SU-DHL-6 (cell line): ENCODE measurements at regions not wholly inside any gene's neighbourhood (a gene's known extent, or its start where the extent isn't known, plus 50 kb on each side); places are given as distances from the start of the nearest gene placed in this dataset.

Experiments used
- H2AFZ ChIP-seq: fragments of 200-600 bp; sonication (generic); 2 replicates; pipeline ENCODE4 v1.6.1; 2014; ENCODE audit warnings: low read depth, mild to moderate bottlenecking, moderate library complexity, mixed read lengths, antibody characterized with exemption, low read length; ENCODE audit not compliant: severe bottlenecking
- H3F3A ChIP-seq: fragments of 200-600 bp; shearing (Covaris generic); 2 replicates; pipeline ENCODE4 v1.6.0; 2016; ENCODE audit warnings: antibody characterized with exemption, mild to moderate bottlenecking; ENCODE audit not compliant: insufficient read depth
- H3K27ac ChIP-seq: fragments of 200-600 bp; sonication (generic); 2 replicates; pipeline ENCODE4 v1.5.1; 2016; ENCODE audit warnings: low read depth, mild to moderate bottlenecking, low read length, moderate library complexity, mixed read lengths
- H3K27me3 ChIP-seq: fragments of 200-600 bp; sonication (generic), shearing (Covaris generic); 2 replicates; pipeline ENCODE4 v1.6.0; 2014; ENCODE audit warnings: mild to moderate bottlenecking, low read length
- H3K36me3 ChIP-seq: fragments of 200-600 bp; sonication (generic); 2 replicates; pipeline ENCODE4 v1.6.1; 2014; ENCODE audit warnings: mild to moderate bottlenecking, low read length, mixed read lengths
- H3K4me2 ChIP-seq: fragments of 300-600, 200-600 bp; shearing (Covaris generic), sonication (generic); 2 replicates; pipeline ENCODE4 v1.6.0; 2014; ENCODE audit warnings: low read length, low read depth, mild to moderate bottlenecking; ENCODE audit not compliant: poor library complexity, severe bottlenecking
- H3K4me3 ChIP-seq: fragments of 200-600 bp; sonication (generic); 2 replicates; pipeline ENCODE4 v1.5.1; 2014; ENCODE audit warnings: antibody characterized with exemption, low read length, mild to moderate bottlenecking, mixed read lengths; ENCODE audit not compliant: insufficient read depth, poor library complexity, severe bottlenecking
- H3K79me2 ChIP-seq: fragments of 200-600 bp; sonication (generic); 2 replicates; pipeline ENCODE4 v1.6.1; 2014; ENCODE audit warnings: mild to moderate bottlenecking, low read length, moderate library complexity; ENCODE audit not compliant: insufficient read depth
- H3K9ac ChIP-seq: fragments of 200-600 bp; sonication (generic); 2 replicates; pipeline ENCODE4 v1.7.0; 2014; ENCODE audit warnings: mild to moderate bottlenecking, low read length
- H3K9me2 ChIP-seq: fragments of 200-600 bp; sonication (generic); replicated peaks from 2 replicates; pipeline ENCODE4 v1.6.1; 2014; ENCODE audit warnings: low read length; ENCODE audit not compliant: insufficient read depth
- H3K9me3 ChIP-seq: fragments of 200-600 bp; sonication (generic); 2 replicates; pipeline ENCODE4 v1.6.1; 2014; ENCODE audit warnings: low read length, mixed read lengths; ENCODE audit not compliant: insufficient read depth
- H4K20me1 ChIP-seq: fragments of 200-600 bp; sonication (generic); 2 replicates; pipeline ENCODE4 v1.6.1; 2014; ENCODE audit warnings: low read depth, mild to moderate bottlenecking, antibody characterized with exemption, low read length, moderate library complexity, mixed read lengths
- EZH2phosphoT487 ChIP-seq: fragments of 200-600 bp; sonication (generic), shearing (Covaris generic); conservative IDR thresholded peaks from 2 replicates; pipeline ENCODE4 v1.6.1; 2018; ENCODE audit warnings: mild to moderate bottlenecking, antibody characterized with exemption, low read length, moderate library complexity, mixed read lengths
- TF ChIP-seq, protein P1 (sequence below): fragments of 200-600 bp; sonication (generic); IDR thresholded peaks from one replicate; pipeline ENCODE4 v1.5.1; 2017; ENCODE audit warnings: antibody characterized with exemption, mild to moderate bottlenecking, low read length, moderate library complexity; ENCODE audit not compliant: insufficient read depth, poor library complexity, severe bottlenecking

- H3K27ac ChIP-seq: no peak overlapping the region
- no peaks in the 10 kb centered on the region for H3K9me3 ChIP-seq
- no peaks in the 10 kb centered on the region for H3K79me2 ChIP-seq
- no peaks in the 10 kb centered on the region for H3F3A ChIP-seq
- H3K4me3 ChIP-seq: no peak overlapping the region
- no peaks in the 10 kb centered on the region for H3K36me3 ChIP-seq
- no peak overlapping the region for H3K4me2 ChIP-seq
- no peaks in the 10 kb centered on the region for H3K27me3 ChIP-seq
- H2AFZ ChIP-seq: no peak overlapping the region
- no peaks in the 10 kb centered on the region for H4K20me1 ChIP-seq
- H3K9me2 ChIP-seq: no peaks in the 10 kb centered on the region
- H3K9ac ChIP-seq: no peak overlapping the region
- TF ChIP-seq EZH2phosphoT487: no peak
- TF ChIP-seq, protein P1, sequence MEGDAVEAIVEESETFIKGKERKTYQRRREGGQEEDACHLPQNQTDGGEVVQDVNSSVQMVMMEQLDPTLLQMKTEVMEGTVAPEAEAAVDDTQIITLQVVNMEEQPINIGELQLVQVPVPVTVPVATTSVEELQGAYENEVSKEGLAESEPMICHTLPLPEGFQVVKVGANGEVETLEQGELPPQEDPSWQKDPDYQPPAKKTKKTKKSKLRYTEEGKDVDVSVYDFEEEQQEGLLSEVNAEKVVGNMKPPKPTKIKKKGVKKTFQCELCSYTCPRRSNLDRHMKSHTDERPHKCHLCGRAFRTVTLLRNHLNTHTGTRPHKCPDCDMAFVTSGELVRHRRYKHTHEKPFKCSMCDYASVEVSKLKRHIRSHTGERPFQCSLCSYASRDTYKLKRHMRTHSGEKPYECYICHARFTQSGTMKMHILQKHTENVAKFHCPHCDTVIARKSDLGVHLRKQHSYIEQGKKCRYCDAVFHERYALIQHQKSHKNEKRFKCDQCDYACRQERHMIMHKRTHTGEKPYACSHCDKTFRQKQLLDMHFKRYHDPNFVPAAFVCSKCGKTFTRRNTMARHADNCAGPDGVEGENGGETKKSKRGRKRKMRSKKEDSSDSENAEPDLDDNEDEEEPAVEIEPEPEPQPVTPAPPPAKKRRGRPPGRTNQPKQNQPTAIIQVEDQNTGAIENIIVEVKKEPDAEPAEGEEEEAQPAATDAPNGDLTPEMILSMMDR: no peak
These were observed 308.5 kb upstream of the MEOX2 start for GRCh38 chr7:15995027-15995426.

DNA sequence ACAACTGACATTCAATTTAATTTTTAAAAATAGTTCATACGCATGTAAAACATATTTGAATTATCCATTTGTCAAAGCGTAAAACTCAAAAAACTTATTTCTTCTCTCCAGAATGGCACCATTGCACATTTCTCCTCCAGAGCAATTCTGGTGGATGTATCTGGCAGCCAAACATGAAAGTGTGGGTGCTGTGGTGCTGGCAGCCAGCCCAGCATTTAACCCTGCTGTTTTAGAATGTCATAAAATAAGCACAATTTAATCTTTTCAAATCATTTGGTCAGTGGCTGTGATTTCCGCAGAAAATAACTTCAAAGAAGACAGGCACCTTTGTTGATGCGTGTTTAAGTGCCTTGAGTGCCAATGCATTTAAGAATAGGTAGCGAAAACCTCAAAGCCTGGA lies 302.7 kb upstream of the MEOX2 start:
- H3K9me3 ChIP-seq: no peaks in the 10 kb centered on the region
- no peaks in the 10 kb centered on the region for H3F3A ChIP-seq
- H3K27me3 ChIP-seq: no peaks in the 10 kb centered on the region
- no peaks in the 10 kb centered on the region for H4K20me1 ChIP-seq
- no peaks in the 10 kb centered on the region for H3K79me2 ChIP-seq
- no peak for TF ChIP-seq EZH2phosphoT487
- TF ChIP-seq, protein P1: no peak
- no peak overlapping the region for H3K27ac ChIP-seq
- H2AFZ ChIP-seq: no peak overlapping the region
- no peak overlapping the region for H3K4me3 ChIP-seq
- H3K9me2 ChIP-seq: no peaks in the 10 kb centered on the region; the same call in 1 of the 2 replicates
- H3K4me2 ChIP-seq: no peak overlapping the region
- H3K36me3 ChIP-seq: no peaks in the 10 kb centered on the region
- no peak overlapping the region for H3K9ac ChIP-seq

DNA sequence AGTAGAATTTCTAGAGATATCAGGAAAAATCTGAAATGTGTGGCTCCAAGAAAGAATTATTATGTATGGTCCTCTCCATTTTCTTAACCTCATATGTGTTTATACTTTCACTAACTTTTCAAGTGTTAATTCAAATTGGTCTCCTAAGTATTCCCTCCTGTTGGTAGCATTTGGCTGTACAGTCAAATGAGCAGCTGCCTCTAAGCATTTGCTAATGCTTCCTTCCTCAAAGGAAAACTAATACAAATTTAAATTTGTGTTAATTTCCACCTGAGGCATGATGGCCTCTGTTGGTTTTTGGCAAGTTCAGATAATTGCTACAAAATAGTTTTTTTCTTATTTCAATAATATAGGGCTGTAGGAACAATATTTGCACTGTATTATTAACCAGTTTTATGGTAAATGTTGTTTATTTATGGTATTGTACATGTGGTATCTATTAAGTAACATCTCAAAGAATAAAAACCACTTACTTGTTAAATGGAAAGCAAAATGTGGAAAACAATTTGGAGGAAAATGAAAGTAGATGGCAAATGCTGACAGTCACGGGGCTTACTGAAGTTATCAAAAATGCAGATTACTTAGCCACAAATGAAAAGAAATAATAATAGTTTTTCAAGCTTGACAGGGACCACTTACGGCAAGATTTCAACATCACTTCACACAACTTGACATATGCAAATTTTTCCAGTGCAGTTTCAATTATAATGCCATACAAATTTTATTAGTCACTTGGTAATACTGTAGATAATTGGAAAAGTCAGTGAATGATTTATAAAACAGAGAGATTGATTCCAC lies 299.3 kb upstream of the MEOX2 start:
- H3K4me2 ChIP-seq: no peak overlapping the region
- no peak overlapping the region for H2AFZ ChIP-seq
- no peak overlapping the region for H3K4me3 ChIP-seq
- no peaks in the 10 kb centered on the region; the same call in 1 of the 2 replicates for H3K9me2 ChIP-seq
- H3K27ac ChIP-seq: no peak overlapping the region
- H3K9ac ChIP-seq: no peak overlapping the region
- H3K9me3 ChIP-seq: no peaks in the 10 kb centered on the region
- H4K20me1 ChIP-seq: no peaks in the 10 kb centered on the region
- H3F3A ChIP-seq: no peaks in the 10 kb centered on the region
- H3K79me2 ChIP-seq: no peaks in the 10 kb centered on the region
- TF ChIP-seq, protein P1: no peak
- TF ChIP-seq EZH2phosphoT487: no peak
- H3K36me3 ChIP-seq: no peaks in the 10 kb centered on the region
- no peaks in the 10 kb centered on the region for H3K27me3 ChIP-seq
